ENCODE measurements at regions not wholly inside any gene's neighbourhood (a gene's known extent, or its start where the extent isn't known, plus 50 kb on each side); places are given as distances from the start of the nearest gene placed in this dataset.

- BruUV-seq (replicated peaks): no TSS peak
- peak; percentile 50 for DNase-seq (ENCODE audit: unreplicated experiment)
- Mint-ChIP-seq H3K36me3 (ENCODE audit: insufficient read depth, unreplicated experiment) (no peaks in the 10 kb centered on the region), H3K4me1 (ENCODE audit: insufficient read depth, unreplicated experiment) (peaks cover 42% of the 10 kb centered on the region), H3K27me3 (ENCODE audit: insufficient read depth, unreplicated experiment) (no peaks in the 10 kb centered on the region), H3K27ac (ENCODE audit: low read depth, unreplicated experiment) (peak overlapping the region; percentile 23), H3K9me3 (ENCODE audit: unreplicated experiment) (no peaks in the 10 kb centered on the region), H3K4me3 (ENCODE audit: unreplicated experiment) (no peak overlapping the region)
- POLR2A ChIA-PET: interaction anchor here (0.9 to 3.0 kb wide), 8 partner anchors 8 to 238 kb away, joined by 3 to 18 read pairs (median 4); no protein-coding TSS in a partner anchor
- no peak for TF ChIP-seq CTCF (IDR thresholded peaks at IDR 0.05; ENCODE audit: unreplicated experiment)
- CTCF ChIA-PET: interaction anchor here (0.6 to 0.9 kb wide), 2 partner anchors 20 to 65 kb away, joined by 3 to 5 read pairs; no protein-coding TSS in a partner anchor
- intact Hi-C loops (cut with micrococcal nuclease): no loop called here
These were observed 248.2 kb upstream of the MAF start for GRCh38 chr16:79848719-79849118.

- no peaks in the 10 kb centered on the region for H3K27me3 Mint-ChIP-seq (ENCODE audit: insufficient read depth, unreplicated experiment)
- BruUV-seq (replicated peaks): no TSS peak
- DNase-seq (ENCODE audit: unreplicated experiment): no peak
- H3K27ac Mint-ChIP-seq (ENCODE audit: low read depth, unreplicated experiment): peak overlapping the region; percentile 2
- H3K9me3 Mint-ChIP-seq (ENCODE audit: unreplicated experiment): no peaks in the 10 kb centered on the region
- ChIA-PET POLR2A (interaction anchor here (0.6 to 1.0 kb wide), 3 partner anchors 12 to 77 kb away, joined by 3 to 5 read pairs (median 5); no protein-coding TSS in a partner anchor), CTCF (interaction anchor here (0.6 kb wide), 2 partner anchors 61 to 252 kb away, joined by 3 to 4 read pairs; no protein-coding TSS in a partner anchor)
- TF ChIP-seq CTCF (IDR thresholded peaks at IDR 0.05; ENCODE audit: unreplicated experiment): no peak
- H3K4me1 Mint-ChIP-seq (ENCODE audit: insufficient read depth, unreplicated experiment): peaks cover 42% of the 10 kb centered on the region
- no peaks in the 10 kb centered on the region for H3K36me3 Mint-ChIP-seq (ENCODE audit: insufficient read depth, unreplicated experiment)
- H3K4me3 Mint-ChIP-seq (ENCODE audit: unreplicated experiment): no peak overlapping the region
- intact Hi-C loops (cut with micrococcal nuclease): no loop called here
These were observed 247.0 kb upstream of the MAF start for GRCh38 chr16:79847569-79847968.

- Mint-ChIP-seq H3K4me1 (ENCODE audit: insufficient read depth, unreplicated experiment) (peaks cover 42% of the 10 kb centered on the region), H3K27ac (ENCODE audit: low read depth, unreplicated experiment) (peak overlapping the region; percentile 2), H3K4me3 (ENCODE audit: unreplicated experiment) (no peak overlapping the region), H3K27me3 (ENCODE audit: insufficient read depth, unreplicated experiment) (no peaks in the 10 kb centered on the region), H3K9me3 (ENCODE audit: unreplicated experiment) (no peaks in the 10 kb centered on the region), H3K36me3 (ENCODE audit: insufficient read depth, unreplicated experiment) (no peaks in the 10 kb centered on the region)
- ChIA-PET CTCF (interaction anchor here (0.6 kb wide), 3 partner anchors 61 to 1399 kb away, joined by 3 to 4 read pairs (median 3); no protein-coding TSS in a partner anchor), POLR2A (interaction anchor here (0.6 to 1.0 kb wide), 5 partner anchors 12 to 240 kb away, joined by 3 to 5 read pairs (median 4); no protein-coding TSS in a partner anchor)
- peak; percentile 73 for DNase-seq (ENCODE audit: unreplicated experiment)
- TF ChIP-seq CTCF (IDR thresholded peaks at IDR 0.05; ENCODE audit: unreplicated experiment): no peak
- no TSS peak for BruUV-seq (replicated peaks)
- intact Hi-C loops (cut with micrococcal nuclease): no loop called here
These were observed 246.6 kb upstream of the MAF start for GRCh38 chr16:79847101-79847500.

GRCh38 chr16:79845734-79846135 lies 245.2 kb upstream of the MAF start:
- POLR2A ChIA-PET: no interaction called here
- Mint-ChIP-seq H3K9me3 (ENCODE audit: unreplicated experiment) (no peaks in the 10 kb centered on the region), H3K27me3 (ENCODE audit: insufficient read depth, unreplicated experiment) (no peaks in the 10 kb centered on the region), H3K4me1 (ENCODE audit: insufficient read depth, unreplicated experiment) (peaks cover 39% of the 10 kb centered on the region), H3K27ac (ENCODE audit: low read depth, unreplicated experiment) (no peak overlapping the region), H3K36me3 (ENCODE audit: insufficient read depth, unreplicated experiment) (peaks cover 7% of the 10 kb centered on the region), H3K4me3 (ENCODE audit: unreplicated experiment) (no peak overlapping the region)
- CTCF ChIA-PET: no interaction called here
- DNase-seq (ENCODE audit: unreplicated experiment): no peak
- no peak for TF ChIP-seq CTCF (IDR thresholded peaks at IDR 0.05; ENCODE audit: unreplicated experiment)
- intact Hi-C loops (cut with micrococcal nuclease): no loop called here
- BruUV-seq (replicated peaks): no TSS peak

Measured in MCF 10A (cell line).